Spleen (tissue), 11 donors: ENCODE measurements at regions not wholly inside any gene's neighbourhood (a gene's known extent, or its start where the extent isn't known, plus 50 kb on each side); places are given as distances from the start of the nearest gene placed in this dataset.
"Not testable (repeated sequence)": the region's sequence is repeated elsewhere in the genome, so short reads cannot be mapped to it uniquely, and the experiment has no call there.

Experiments
- DNase-seq: peaks from one replicate; pipeline ENCODE4 v3.0.0-alpha.2; 2020
- H3K27ac ChIP-seq, 8 donors: fragments of 200-600 bp; sonication (generic) in 7 of 8; 1 replicate in 4 of 8; 2 replicates in 4 of 8; pipeline versions ENCODE4 v1.5.0 to v1.8.0; 2016 to 2021; ENCODE audit warnings: inconsistent platforms in 4 of 8, mild to moderate bottlenecking in 4 of 8, moderate library complexity in 1 of 8
- H3K27me3 ChIP-seq, 7 donors: fragments of 200-600 bp; sonication (generic) in 6 of 7; replicated peaks in 1 of 7; 1 replicate in 4 of 7; 2 replicates in 3 of 7; pipeline versions ENCODE4 v1.5.0 to v1.8.0; 2016 to 2021; ENCODE audit warnings: inconsistent platforms in 3 of 7, mild to moderate bottlenecking in 1 of 7
- H3K36me3 ChIP-seq, 6 donors: fragments of 200-600 bp; sonication (generic) in 5 of 6; 1 replicate in 4 of 6; 2 replicates in 2 of 6; pipeline versions ENCODE4 v1.5.0 to v1.8.0; 2016 to 2021; ENCODE audit warnings: inconsistent platforms in 2 of 6
- H3K4me1 ChIP-seq, 6 donors: fragments of 200-600 bp; sonication (generic) in 5 of 6; 1 replicate in 3 of 6; 2 replicates in 3 of 6; pipeline versions ENCODE4 v1.5.0 to v1.8.0; 2016 to 2021; ENCODE audit warnings: inconsistent platforms in 3 of 6
- H3K4me3 ChIP-seq, 8 donors: fragments of 200-600 bp; sonication (generic) in 7 of 8; 1 replicate in 4 of 8; 2 replicates in 4 of 8; pipeline versions ENCODE4 v1.5.0 to v1.8.0; 2016 to 2021; ENCODE audit warnings: inconsistent platforms in 4 of 8, mild to moderate bottlenecking in 4 of 8, moderate library complexity in 2 of 8
- H3K9me3 ChIP-seq, 8 donors: fragments of 200-600 bp; sonication (generic) in 7 of 8; 1 replicate in 4 of 8; 2 replicates in 4 of 8; pipeline versions ENCODE4 v1.5.0 to v1.8.0; 2016 to 2021; ENCODE audit warnings: inconsistent platforms in 4 of 8
- CTCF ChIP-seq, 11 experiments: fragments of 200-600 bp in 7 of 11; fragments of 450-650 bp in 4 of 11; sonication (generic) in 4 of 11; IDR thresholded peaks in 8 of 11; conservative IDR thresholded peaks in 3 of 11; 1 replicate in 7 of 11; 2 replicates in 4 of 11; pipeline versions ENCODE4 v1.4.0 to v1.8.0; 2016 to 2021; ENCODE audit warnings: antibody characterized with exemption in 11 of 11, inconsistent platforms in 4 of 11, mild to moderate bottlenecking in 1 of 11
- POLR2A ChIP-seq, 3 donors: fragments of 450-650 bp; IDR thresholded peaks; one replicate each; pipeline ENCODE4 v1.5.1; 2017; ENCODE audit warnings: antibody characterized with exemption in 3 of 3, mild to moderate bottlenecking in 1 of 3
- POLR2AphosphoS5 ChIP-seq, 3 donors: sonication (generic); formaldehyde crosslinking; IDR thresholded peaks; one replicate each; pipeline ENCODE4 v1.5.1; 2017; ENCODE audit warnings: antibody characterized with exemption in 3 of 3
- WGBS, 5 donors: extraction: QIAGEN DNeasy Blood & Tissue Kit in 3 of 5; methylation state at CpG; one replicate each; pipeline versions ENCODE4 v1.1.5 to v1.1.7; 2013 to 2018; 5-methylcytosine and 5-hydroxymethylcytosine counted together
- intact Hi-C: fragments of 100-400 bp; cut with DNase I; formaldehyde crosslinking; loops from one replicate; pipeline ENCODE4 v1.15.0; 2023; ENCODE audit warnings: low total_unique reads
- donor health status: healthy with polysubstance abuse.
- donor health status: DM: no; HTN: no; CAD: no; lungs with moderate emphysema.
- donor health status: DM: no; HTN: no; CAD: no.
- donor health status: Bipolar disorder and iron deficiency.
- donor health status: healthy.
- donor health status: DM: no; HTN: no; CAD: no.
- donor health status: DM: yes; HTN: yes; CAD: no.

GRCh38 chr4:155060873-155061272, 147.6 kb upstream of the NPY2R start:
- Histone ChIP-seq H3K4me1 (no peaks in the 10 kb centered on the region), H3K27me3 (no peaks in the 10 kb centered on the region), H3K36me3 (no peaks in the 10 kb centered on the region), H3K9me3 (no peaks in the 10 kb centered on the region), H3K27ac (no peak overlapping the region), H3K4me3 (no peak overlapping the region)
- intact Hi-C loops = no loop called here
- TF ChIP-seq CTCF (IDR thresholded peaks at IDR 0.05 in 8 of 11, conservative IDR thresholded peaks at IDR 0.05 in 3 of 11) (no peak), POLR2A (IDR thresholded peaks at IDR 0.05) (no peak), POLR2AphosphoS5 (IDR thresholded peaks at IDR 0.05) (no peak)
- DNase-seq = no peak
- WGBS, 5 donors = 60 to 81% (median 76%) methylated on average over 1 of the region's 1 CpG

- intact Hi-C loops = no loop called here
- H3K9me3 ChIP-seq = no peaks in the 10 kb centered on the region
- DNase-seq = no peak
- no peaks in the 10 kb centered on the region for H3K36me3 ChIP-seq
- H3K4me3 ChIP-seq = no peak overlapping the region
- H3K27ac ChIP-seq = no peak overlapping the region
- no peaks in the 10 kb centered on the region for H3K27me3 ChIP-seq
- TF ChIP-seq POLR2A (IDR thresholded peaks at IDR 0.05) (no peak), POLR2AphosphoS5 (IDR thresholded peaks at IDR 0.05) (no peak)
- H3K4me1 ChIP-seq = no peaks in the 10 kb centered on the region
These were observed 145.5 kb upstream of the NPY2R start for GRCh38 chr4:155062948-155063347.

- H3K4me3 ChIP-seq, H3K36me3 ChIP-seq, H3K27ac ChIP-seq, DNase-seq, intact Hi-C loops, H3K9me3 ChIP-seq, H3K27me3 ChIP-seq, H3K4me1 ChIP-seq: not testable (repeated sequence)
- WGBS, 5 donors = 86 to 96% (median 90%) methylated on average over 7 of the region's 7 CpGs
These were observed 143.5 kb upstream of the NPY2R start for GRCh38 chr4:155064934-155065333.

GRCh38 chr4:155066871-155067270, 141.6 kb upstream of the NPY2R start:
- H3K36me3 ChIP-seq = no peaks in the 10 kb centered on the region
- H3K27ac ChIP-seq = no peak overlapping the region
- H3K4me1 ChIP-seq = no peaks in the 10 kb centered on the region
- DNase-seq = no peak
- H3K9me3 ChIP-seq = no peaks in the 10 kb centered on the region
- intact Hi-C loops = no loop called here
- H3K27me3 ChIP-seq = no peaks in the 10 kb centered on the region
- TF ChIP-seq POLR2AphosphoS5 (IDR thresholded peaks at IDR 0.05) (no peak), POLR2A (IDR thresholded peaks at IDR 0.05) (no peak), CTCF (IDR thresholded peaks at IDR 0.05 in 8 of 11, conservative IDR thresholded peaks at IDR 0.05 in 3 of 11) (no peak)
- no peak overlapping the region for H3K4me3 ChIP-seq

DNA sequence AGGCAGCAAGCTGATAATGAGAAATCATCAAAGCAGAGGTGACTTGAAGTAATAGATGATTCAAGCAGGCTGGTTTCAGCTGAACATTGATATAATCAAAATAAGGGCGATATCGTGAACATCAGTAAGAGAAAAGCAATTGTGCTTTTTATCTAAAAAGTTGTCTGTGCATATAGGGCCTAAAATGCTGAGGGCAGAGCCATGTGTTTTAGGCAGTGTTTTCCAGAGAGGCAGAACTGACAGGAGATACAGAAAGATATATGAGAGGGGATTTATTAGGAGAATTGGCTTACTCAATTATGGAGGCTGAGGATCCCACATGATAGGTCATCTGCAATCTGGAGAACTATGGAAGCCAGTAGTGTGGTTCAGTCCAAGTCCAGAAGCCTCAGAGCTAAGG, 136.5 kb upstream of the NPY2R start:
- Histone ChIP-seq H3K27ac (no peak overlapping the region), H3K4me3 (no peak overlapping the region), H3K36me3 (no peaks in the 10 kb centered on the region), H3K27me3 (no peaks in the 10 kb centered on the region), H3K9me3 (no peaks in the 10 kb centered on the region), H3K4me1 (no peaks in the 10 kb centered on the region)
- intact Hi-C loops = no loop called here
- no peak for TF ChIP-seq POLR2AphosphoS5 (IDR thresholded peaks at IDR 0.05)
- TF ChIP-seq CTCF (IDR thresholded peaks at IDR 0.05 in 8 of 11, conservative IDR thresholded peaks at IDR 0.05 in 3 of 11) = no peak
- no peak for TF ChIP-seq POLR2A (IDR thresholded peaks at IDR 0.05)
- 86 to 93% (median 88%) methylated on average over 2 of the region's 2 CpGs for WGBS, 5 donors
- DNase-seq = no peak
